Activated T-cell treated with anti-CD3 and anti-CD28 coated beads for 48 hours (primary cell): ENCODE measurements at regions not wholly inside any gene's neighbourhood (a gene's known extent, or its start where the extent isn't known, plus 50 kb on each side); places are given as distances from the start of the nearest gene placed in this dataset.
"Not testable (repeated sequence)": the region's sequence is repeated elsewhere in the genome, so short reads cannot be mapped to it uniquely, and the experiment has no call there.

Experiments used
- DNase-seq: peaks from one replicate; pipeline ENCODE4 v3.0.0-alpha.2; 2020; ENCODE audit warnings: low read depth

- no peak for DNase-seq
Observed at GRCh38 chr5:21051945-21052344, 1063.9 kb upstream of the CDH18 start.

- DNase-seq: no peak
Observed at GRCh38 chr5:21049901-21050300, 1061.9 kb upstream of the CDH18 start.

GRCh38 chr5:21030981-21031380, 1043.0 kb upstream of the CDH18 start:
- no peak for DNase-seq

- no peak for DNase-seq
Observed at GRCh38 chr5:21024966-21025365, 1037.0 kb upstream of the CDH18 start.

GRCh38 chr5:21013237-21013636, 1025.2 kb upstream of the CDH18 start:
- DNase-seq: no peak

- DNase-seq: no peak
Observed at GRCh38 chr5:21007781-21008180, 1019.8 kb upstream of the CDH18 start.

GRCh38 chr5:20988933-20989332, 1000.9 kb upstream of the CDH18 start:
- not testable (repeated sequence) for DNase-seq

GRCh38 chr5:20985754-20986153, 997.8 kb upstream of the CDH18 start:
- no peak for DNase-seq

GRCh38 chr5:20974426-20974825, 986.4 kb upstream of the CDH18 start:
- no peak for DNase-seq

- DNase-seq: no peak
Observed at GRCh38 chr5:20972419-20972925, 984.5 kb upstream of the CDH18 start.

- no peak for DNase-seq
Observed at GRCh38 chr5:20959347-20959746, 971.3 kb upstream of the CDH18 start.

- no peak for DNase-seq
Observed at GRCh38 chr5:20958641-20959040, 970.6 kb upstream of the CDH18 start.

GRCh38 chr5:20956134-20956533, 968.1 kb upstream of the CDH18 start:
- no peak for DNase-seq

GRCh38 chr5:20949636-20950035, 961.6 kb upstream of the CDH18 start:
- DNase-seq: no peak

- DNase-seq: not testable (repeated sequence)
Observed at GRCh38 chr5:20943183-20943971, 955.4 kb upstream of the CDH18 start.

GRCh38 chr5:20942603-20943002, 954.6 kb upstream of the CDH18 start:
- not testable (repeated sequence) for DNase-seq

- not testable (repeated sequence) for DNase-seq
Observed at GRCh38 chr5:20940786-20941185, 952.8 kb upstream of the CDH18 start.

- not testable (repeated sequence) for DNase-seq
Observed at GRCh38 chr5:20890936-20891335, 902.9 kb upstream of the CDH18 start.

GRCh38 chr5:20875726-20876125, 887.7 kb upstream of the CDH18 start:
- DNase-seq: not testable (repeated sequence)

GRCh38 chr5:20865892-20866291, 877.9 kb upstream of the CDH18 start:
- not testable (repeated sequence) for DNase-seq

GRCh38 chr5:20833081-20833627, 845.2 kb upstream of the CDH18 start:
- no peak for DNase-seq

- DNase-seq: no peak
Observed at GRCh38 chr5:20832204-20833080, 844.4 kb upstream of the CDH18 start.

- not testable (repeated sequence) for DNase-seq
Observed at GRCh38 chr5:20825951-20826350, 838.0 kb upstream of the CDH18 start.
